ENCODE measurements at regions not wholly inside any gene's neighbourhood (a gene's known extent, or its start where the extent isn't known, plus 50 kb on each side); places are given as distances from the start of the nearest gene placed in this dataset.

DNA sequence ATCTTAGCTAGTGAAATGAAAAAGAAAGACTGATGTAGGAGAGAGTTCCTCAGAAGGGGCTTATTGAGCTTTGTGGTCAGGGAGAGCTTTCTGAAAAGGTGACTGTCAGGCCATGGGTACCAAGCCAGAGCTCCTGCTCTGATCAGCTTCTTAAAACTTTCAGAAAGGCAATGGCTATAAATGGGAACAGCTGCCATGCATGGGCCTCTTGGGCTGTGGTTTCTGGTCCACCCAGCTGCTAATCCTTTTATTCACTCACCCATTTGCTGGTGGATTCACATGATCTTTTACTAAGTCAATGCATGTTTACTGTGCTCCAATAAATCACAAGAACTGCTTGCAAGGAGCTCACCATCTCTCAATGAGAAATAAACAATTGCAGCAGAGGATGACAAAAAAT, 60.1 kb upstream of the ZPBP start:
- TF ChIP-seq, protein P1, sequence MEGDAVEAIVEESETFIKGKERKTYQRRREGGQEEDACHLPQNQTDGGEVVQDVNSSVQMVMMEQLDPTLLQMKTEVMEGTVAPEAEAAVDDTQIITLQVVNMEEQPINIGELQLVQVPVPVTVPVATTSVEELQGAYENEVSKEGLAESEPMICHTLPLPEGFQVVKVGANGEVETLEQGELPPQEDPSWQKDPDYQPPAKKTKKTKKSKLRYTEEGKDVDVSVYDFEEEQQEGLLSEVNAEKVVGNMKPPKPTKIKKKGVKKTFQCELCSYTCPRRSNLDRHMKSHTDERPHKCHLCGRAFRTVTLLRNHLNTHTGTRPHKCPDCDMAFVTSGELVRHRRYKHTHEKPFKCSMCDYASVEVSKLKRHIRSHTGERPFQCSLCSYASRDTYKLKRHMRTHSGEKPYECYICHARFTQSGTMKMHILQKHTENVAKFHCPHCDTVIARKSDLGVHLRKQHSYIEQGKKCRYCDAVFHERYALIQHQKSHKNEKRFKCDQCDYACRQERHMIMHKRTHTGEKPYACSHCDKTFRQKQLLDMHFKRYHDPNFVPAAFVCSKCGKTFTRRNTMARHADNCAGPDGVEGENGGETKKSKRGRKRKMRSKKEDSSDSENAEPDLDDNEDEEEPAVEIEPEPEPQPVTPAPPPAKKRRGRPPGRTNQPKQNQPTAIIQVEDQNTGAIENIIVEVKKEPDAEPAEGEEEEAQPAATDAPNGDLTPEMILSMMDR (IDR thresholded peaks at IDR 0.05; ENCODE audit: poor library complexity): no peak
- TF ChIP-seq EZH2 (IDR thresholded peaks at IDR 0.05; ENCODE audit: borderline replicate concordance): no peak
- TF ChIP-seq EZH2phosphoT487 (IDR thresholded peaks at IDR 0.05; ENCODE audit: low read depth, severe bottlenecking, unreplicated experiment): no peak

Measured in hepatocyte (in vitro differentiated cells).